HFFc6 (cell line): ENCODE measurements at regions not wholly inside any gene's neighbourhood (a gene's known extent, or its start where the extent isn't known, plus 50 kb on each side); places are given as distances from the start of the nearest gene placed in this dataset.

ENCODE experiments used
- DNase-seq: peaks from one replicate; pipeline ENCODE4 v3.0.0-alpha.2; 2018
- H3K27ac Mint-ChIP-seq: 2 replicates; pipeline ENCODE4 v1.8.0; 2020; ENCODE audit warnings: mild to moderate bottlenecking, mixed read lengths
- H3K27me3 Mint-ChIP-seq: 2 replicates; pipeline ENCODE4 v1.8.0; 2021; ENCODE audit warnings: mild to moderate bottlenecking, moderate library complexity, mixed read lengths; ENCODE audit not compliant: insufficient read depth
- H3K36me3 Mint-ChIP-seq: 2 replicates; pipeline ENCODE4 v1.8.0; 2021; ENCODE audit warnings: low read depth, mixed read lengths
- H3K4me1 Mint-ChIP-seq: 2 replicates; pipeline ENCODE4 v1.8.0; 2020; ENCODE audit warnings: low read depth, mixed read lengths
- H3K4me3 Mint-ChIP-seq: 2 replicates; pipeline ENCODE4 v1.8.0; 2020; ENCODE audit warnings: mild to moderate bottlenecking, moderate library complexity, mixed read lengths
- H3K9me3 Mint-ChIP-seq: 2 replicates; pipeline ENCODE4 v1.8.0; 2020; ENCODE audit warnings: mild to moderate bottlenecking, mixed read lengths
- CTCF ChIP-seq: fragments of 200-600 bp; sonication (generic); IDR thresholded peaks from 2 replicates; pipeline ENCODE4 v1.5.0; 2021; ENCODE audit warnings: antibody characterized with exemption, mild to moderate bottlenecking

- Mint-ChIP-seq H3K27me3 (no peaks in the 10 kb centered on the region; the same call in 1 of the 2 replicates), H3K9me3 (no peaks in the 10 kb centered on the region), H3K36me3 (no peaks in the 10 kb centered on the region), H3K4me3 (no peak overlapping the region), H3K4me1 (no peaks in the 10 kb centered on the region), H3K27ac (no peak overlapping the region)
- no peak for TF ChIP-seq CTCF
- no peak for DNase-seq
These were observed 69.4 kb upstream of the GAP43 start for GRCh38 chr3:115553796-115554486.

- H3K9me3 Mint-ChIP-seq, result no peaks in the 10 kb centered on the region
- no peaks in the 10 kb centered on the region for H3K4me1 Mint-ChIP-seq
- DNase-seq, result no peak
- no peaks in the 10 kb centered on the region for H3K36me3 Mint-ChIP-seq
- H3K4me3 Mint-ChIP-seq, result no peak overlapping the region
- no peaks in the 10 kb centered on the region; the same call in 1 of the 2 replicates for H3K27me3 Mint-ChIP-seq
- no peak for TF ChIP-seq CTCF
- H3K27ac Mint-ChIP-seq, result no peak overlapping the region
These were observed 68.9 kb upstream of the GAP43 start for GRCh38 chr3:115554487-115554807.

GRCh38 chr3:115562636-115563267 is 60.6 kb upstream of the GAP43 start:
- Mint-ChIP-seq H3K27me3 (peaks cover 4% of the 10 kb centered on the region), H3K9me3 (no peaks in the 10 kb centered on the region; the same call in 1 of the 2 replicates), H3K36me3 (no peaks in the 10 kb centered on the region), H3K27ac (no peak overlapping the region), H3K4me3 (no peak overlapping the region), H3K4me1 (no peaks in the 10 kb centered on the region)
- TF ChIP-seq CTCF, result no peak
- DNase-seq, result no peak

GRCh38 chr3:115563984-115564383 is 59.3 kb upstream of the GAP43 start:
- Mint-ChIP-seq H3K9me3 (no peaks in the 10 kb centered on the region; the same call in 1 of the 2 replicates), H3K4me3 (no peak overlapping the region), H3K27ac (no peak overlapping the region), H3K27me3 (peaks cover 4% of the 10 kb centered on the region), H3K36me3 (no peaks in the 10 kb centered on the region), H3K4me1 (no peaks in the 10 kb centered on the region)
- no peak for DNase-seq
- no peak for TF ChIP-seq CTCF

GRCh38 chr3:115571413-115571812 is 51.9 kb upstream of the GAP43 start:
- Mint-ChIP-seq H3K27ac (no peak overlapping the region), H3K4me1 (no peaks in the 10 kb centered on the region), H3K4me3 (no peak overlapping the region), H3K9me3 (no peaks in the 10 kb centered on the region; the same call in 1 of the 2 replicates), H3K36me3 (no peaks in the 10 kb centered on the region), H3K27me3 (peaks cover 1% of the 10 kb centered on the region)
- no peak for TF ChIP-seq CTCF
- no peak for DNase-seq
